ENCODE measurements at regions not wholly inside any gene's neighbourhood (a gene's known extent, or its start where the extent isn't known, plus 50 kb on each side); places are given as distances from the start of the nearest gene placed in this dataset.
"Not testable (repeated sequence)": the region's sequence is repeated elsewhere in the genome, so short reads cannot be mapped to it uniquely, and the experiment has no call there.

- not testable (repeated sequence) for DNase-seq (ENCODE audit: low spot score)
These were observed 50.3 kb upstream of the UGT2B15 start for GRCh38 chr4:68720723-68721122.

- DNase-seq (ENCODE audit: low spot score): no peak
These were observed 54.0 kb upstream of the UGT2B15 start for GRCh38 chr4:68724426-68724825.

- DNase-seq (ENCODE audit: low spot score): no peak
These were observed 54.5 kb upstream of the UGT2B15 start for GRCh38 chr4:68724922-68725321.

- peak; percentile 65 for DNase-seq (ENCODE audit: low spot score)
These were observed 62.4 kb upstream of the UGT2B15 start for GRCh38 chr4:68732653-68733466.

- DNase-seq (ENCODE audit: low spot score): peak; percentile 49
These were observed 63.6 kb upstream of the UGT2B15 start for GRCh38 chr4:68734095-68734494.

- no peak for DNase-seq (ENCODE audit: low spot score)
These were observed 64.7 kb upstream of the UGT2B15 start for GRCh38 chr4:68735106-68735505.

- no peak for DNase-seq (ENCODE audit: low spot score)
These were observed 66.4 kb upstream of the UGT2B15 start for GRCh38 chr4:68736813-68737212.

GRCh38 chr4:68738036-68738435 is 67.6 kb upstream of the UGT2B15 start:
- DNase-seq (ENCODE audit: low spot score): no peak

- DNase-seq (ENCODE audit: low spot score): no peak
These were observed 71.4 kb upstream of the UGT2B10 start for GRCh38 chr4:68744368-68744767.

- peak; percentile 78 for DNase-seq (ENCODE audit: low spot score)
These were observed 67.4 kb upstream of the UGT2B10 start for GRCh38 chr4:68748181-68748991.

- DNase-seq (ENCODE audit: low spot score): no peak
These were observed 65.2 kb upstream of the UGT2B10 start for GRCh38 chr4:68750555-68750954.

- DNase-seq (ENCODE audit: low spot score): no peak
These were observed 64.7 kb upstream of the UGT2B10 start for GRCh38 chr4:68751138-68751537.

- no peak for DNase-seq (ENCODE audit: low spot score)
These were observed 49.9 kb upstream of the UGT2B10 start for GRCh38 chr4:68765876-68766275.
